Mesodermal cell (in vitro differentiated cells): ENCODE measurements at regions not wholly inside any gene's neighbourhood (a gene's known extent, or its start where the extent isn't known, plus 50 kb on each side); places are given as distances from the start of the nearest gene placed in this dataset.

Experiments used
- H3K27ac ChIP-seq: 2 replicates; pipeline ENCODE4 v1.7.0; 2013; ENCODE audit warnings: mild to moderate bottlenecking, low read depth, low read length, moderate library complexity; ENCODE audit not compliant: severe bottlenecking
- H3K36me3 ChIP-seq: 2 replicates; pipeline ENCODE4 v1.7.1; 2013; ENCODE audit warnings: mild to moderate bottlenecking, low read length, moderate library complexity; ENCODE audit not compliant: control insufficient read depth, insufficient read depth
- H3K4me1 ChIP-seq: one replicate; pipeline ENCODE4 v1.7.1; 2013; ENCODE audit warnings: mild to moderate bottlenecking, low read length; ENCODE audit not compliant: insufficient read depth, control insufficient read depth, poor library complexity, severe bottlenecking
- H3K4me3 ChIP-seq: 2 replicates; pipeline ENCODE4 v1.7.0; 2013; ENCODE audit warnings: low read length, control low read depth, mild to moderate bottlenecking; ENCODE audit not compliant: insufficient read depth, poor library complexity, severe bottlenecking; ENCODE audit errors: extremely low read depth
- H3K9me3 ChIP-seq: 2 replicates; pipeline ENCODE4 v1.7.1; 2013; ENCODE audit warnings: mild to moderate bottlenecking, low read length, moderate library complexity; ENCODE audit not compliant: control insufficient read depth
- WGBS, 2 experiments: methylation state at CpG; one replicate each; pipeline ENCODE4 v1.1.5; 2013; ENCODE audit warnings: missing lambda C conversion rate in 2 of 2; ENCODE audit not compliant: insufficient coverage in 2 of 2; 5-methylcytosine and 5-hydroxymethylcytosine counted together

GRCh38 chr20:33908336-33908735 is 85.4 kb upstream of the RALY start:
- WGBS, 2 experiments = 71 to 77% methylated on average over 5 to 6 of the region's 6 CpGs
- H3K27ac ChIP-seq = peak overlapping the region; percentile 16
- H3K9me3 ChIP-seq = peaks cover 4% of the 10 kb centered on the region
- peaks cover 18% of the 10 kb centered on the region for H3K4me1 ChIP-seq
- H3K36me3 ChIP-seq = no peaks in the 10 kb centered on the region
- no peak overlapping the region for H3K4me3 ChIP-seq

- H3K9me3 ChIP-seq = peaks cover 4% of the 10 kb centered on the region
- no peak overlapping the region for H3K4me3 ChIP-seq
- 91 to 97% methylated on average over 4 to 5 of the region's 6 CpGs for WGBS, 2 experiments
- H3K36me3 ChIP-seq = no peaks in the 10 kb centered on the region
- H3K4me1 ChIP-seq = peaks cover 18% of the 10 kb centered on the region
- H3K27ac ChIP-seq = no peak overlapping the region
Observed at GRCh38 chr20:33908868-33909267, 84.8 kb upstream of the RALY start.

- Histone ChIP-seq H3K4me3 (no peak overlapping the region), H3K4me1 (peaks cover 18% of the 10 kb centered on the region), H3K27ac (peak overlapping the region; percentile 52), H3K36me3 (no peaks in the 10 kb centered on the region), H3K9me3 (peaks cover 4% of the 10 kb centered on the region)
- WGBS, 2 experiments = 93 to 100% methylated on average over 3 to 5 of the region's 6 CpGs
Observed at GRCh38 chr20:33909331-33909921, 84.3 kb upstream of the RALY start.

GRCh38 chr20:33910056-33910455 is 83.7 kb upstream of the RALY start:
- 86 to 100% methylated on average over 1 of the region's 2 CpGs for WGBS, 2 experiments
- Histone ChIP-seq H3K4me1 (peaks cover 18% of the 10 kb centered on the region), H3K4me3 (no peak overlapping the region), H3K27ac (peak overlapping the region; percentile 52), H3K9me3 (peaks cover 4% of the 10 kb centered on the region), H3K36me3 (no peaks in the 10 kb centered on the region)

- Histone ChIP-seq H3K27ac (no peak overlapping the region), H3K9me3 (peaks cover 4% of the 10 kb centered on the region), H3K4me3 (no peak overlapping the region), H3K4me1 (peaks cover 18% of the 10 kb centered on the region), H3K36me3 (no peaks in the 10 kb centered on the region)
- WGBS, 2 experiments = 95 to 100% methylated on average over 3 to 5 of the region's 6 CpGs
Observed at GRCh38 chr20:33910529-33911327, 83.0 kb upstream of the RALY start.

GRCh38 chr20:33914919-33915318 is 78.8 kb upstream of the RALY start:
- WGBS, 2 experiments = 60 to 69% methylated on average over 1 to 2 of the region's 4 CpGs
- no peak overlapping the region for H3K27ac ChIP-seq
- H3K4me1 ChIP-seq = peaks cover 4% of the 10 kb centered on the region
- no peak overlapping the region for H3K4me3 ChIP-seq
- H3K9me3 ChIP-seq = no peaks in the 10 kb centered on the region
- no peaks in the 10 kb centered on the region for H3K36me3 ChIP-seq

GRCh38 chr20:33915726-33916331 is 77.9 kb upstream of the RALY start:
- no peaks in the 10 kb centered on the region for H3K4me1 ChIP-seq

GRCh38 chr20:33916768-33917167 is 76.9 kb upstream of the RALY start:
- 83% methylated on average over 1 of the region's 2 CpGs; no CpG with 5 or more reads in 1 of the 2 experiments for WGBS, 2 experiments
- Histone ChIP-seq H3K9me3 (no peaks in the 10 kb centered on the region), H3K27ac (no peak overlapping the region), H3K4me1 (no peaks in the 10 kb centered on the region), H3K4me3 (no peak overlapping the region), H3K36me3 (no peaks in the 10 kb centered on the region)

More at GRCh38 chr20:33915726-33916331, 77.9 kb upstream of the RALY start:
- Histone ChIP-seq H3K4me3 (no peak overlapping the region), H3K27ac (no peak overlapping the region), H3K36me3 (no peaks in the 10 kb centered on the region), H3K9me3 (no peaks in the 10 kb centered on the region)
- 89 to 100% methylated on average over 5 of the region's 6 CpGs for WGBS, 2 experiments

GRCh38 chr20:33917831-33918525 is 75.7 kb upstream of the RALY start:
- Histone ChIP-seq H3K4me3 (no peak overlapping the region), H3K27ac (no peak overlapping the region), H3K4me1 (no peaks in the 10 kb centered on the region), H3K9me3 (no peaks in the 10 kb centered on the region), H3K36me3 (no peaks in the 10 kb centered on the region)
- WGBS, 2 experiments = 83 to 96% methylated on average over 2 to 3 of the region's 6 CpGs

GRCh38 chr20:33918662-33919061 is 75.0 kb upstream of the RALY start:
- H3K4me3 ChIP-seq = no peak overlapping the region
- no peaks in the 10 kb centered on the region for H3K9me3 ChIP-seq
- WGBS, 2 experiments = 94 to 100% methylated on average over 1 to 5 of the region's 5 CpGs

More at GRCh38 chr20:33918662-33919061, 75.0 kb upstream of the RALY start:
- H3K36me3 ChIP-seq = no peaks in the 10 kb centered on the region
- H3K4me1 ChIP-seq = no peaks in the 10 kb centered on the region
- no peak overlapping the region for H3K27ac ChIP-seq
